ENCODE measurements at regions not wholly inside any gene's neighbourhood (a gene's known extent, or its start where the extent isn't known, plus 50 kb on each side); places are given as distances from the start of the nearest gene placed in this dataset.

- DNase-seq, result no peak
Measured at GRCh38 chr16:73510852-73511251, 462.9 kb upstream of the ZFHX3 start.

- peak; percentile 51 for DNase-seq
Measured at GRCh38 chr16:73506568-73507056, 458.7 kb upstream of the ZFHX3 start.

- DNase-seq, result no peak
Measured at GRCh38 chr16:73505577-73505976, 457.6 kb upstream of the ZFHX3 start.

GRCh38 chr16:73504591-73505575 lies 457.0 kb upstream of the ZFHX3 start:
- peak; percentile 6 for DNase-seq

GRCh38 chr16:73503093-73503492 lies 455.2 kb upstream of the ZFHX3 start:
- DNase-seq, result no peak

GRCh38 chr16:73499276-73499675 lies 451.3 kb upstream of the ZFHX3 start:
- DNase-seq, result no peak

GRCh38 chr16:73485880-73486279 lies 438.0 kb upstream of the ZFHX3 start:
- DNase-seq, result no peak

GRCh38 chr16:73483934-73484711 lies 436.2 kb upstream of the ZFHX3 start:
- DNase-seq, result peak; percentile 69

GRCh38 chr16:73483076-73483791 lies 435.3 kb upstream of the ZFHX3 start:
- DNase-seq, result peak; percentile 39

- no peak for DNase-seq
Measured at GRCh38 chr16:73482310-73482709, 434.4 kb upstream of the ZFHX3 start.

GRCh38 chr16:73480381-73480780 lies 432.5 kb upstream of the ZFHX3 start:
- DNase-seq, result no peak

GRCh38 chr16:73473713-73474112 lies 425.8 kb upstream of the ZFHX3 start:
- DNase-seq, result no peak

GRCh38 chr16:73464834-73465233 lies 416.9 kb upstream of the ZFHX3 start:
- DNase-seq, result no peak

GRCh38 chr16:73459586-73459985 lies 411.7 kb upstream of the ZFHX3 start:
- no peak for DNase-seq

- DNase-seq, result no peak
Measured at GRCh38 chr16:73457851-73458250, 409.9 kb upstream of the ZFHX3 start.

- no peak for DNase-seq
Measured at GRCh38 chr16:73448970-73449369, 401.0 kb upstream of the ZFHX3 start.

GRCh38 chr16:73447846-73448245 lies 399.9 kb upstream of the ZFHX3 start:
- DNase-seq, result no peak

GRCh38 chr16:73434621-73435020 lies 386.7 kb upstream of the ZFHX3 start:
- DNase-seq, result no peak

GRCh38 chr16:73433731-73434307 lies 385.9 kb upstream of the ZFHX3 start:
- no peak for DNase-seq

GRCh38 chr16:73432850-73433730 lies 385.2 kb upstream of the ZFHX3 start:
- peak; percentile 85 for DNase-seq

GRCh38 chr16:73430138-73430537 lies 382.2 kb upstream of the ZFHX3 start:
- DNase-seq, result no peak

GRCh38 chr16:73428121-73428520 lies 380.2 kb upstream of the ZFHX3 start:
- no peak for DNase-seq

All from NCI-H69 (cell line).